ENCODE measurements at regions not wholly inside any gene's neighbourhood (a gene's known extent, or its start where the extent isn't known, plus 50 kb on each side); places are given as distances from the start of the nearest gene placed in this dataset.

- H3K9me3 ChIP-seq (replicated peaks), result peaks cover 34% of the 10 kb centered on the region
- TF ChIP-seq CTCF (IDR thresholded peaks at IDR 0.05; ENCODE audit: borderline replicate concordance), result no peak
- intact Hi-C loops (cut with micrococcal nuclease), result no loop called here
- no peaks in the 10 kb centered on the region for H3K36me3 ChIP-seq
- DNase-seq, result no peak
- no peak overlapping the region for H3K27ac ChIP-seq (replicated peaks)
- no peaks in the 10 kb centered on the region for H3K27me3 ChIP-seq (ENCODE audit: low read depth)
- no peaks in the 10 kb centered on the region for H3K4me1 ChIP-seq
- no peak overlapping the region for H3K4me3 ChIP-seq
Measured at GRCh38 chr13:31663880-31664585, 75.3 kb upstream of the RXFP2 start.

- no peak for TF ChIP-seq CTCF (IDR thresholded peaks at IDR 0.05; ENCODE audit: borderline replicate concordance)
- no peak for DNase-seq
- Histone ChIP-seq H3K4me1 (no peaks in the 10 kb centered on the region), H3K27ac (replicated peaks) (no peak overlapping the region), H3K36me3 (no peaks in the 10 kb centered on the region), H3K9me3 (replicated peaks) (peaks cover 5% of the 10 kb centered on the region), H3K4me3 (no peak overlapping the region), H3K27me3 (ENCODE audit: low read depth) (peaks cover 6% of the 10 kb centered on the region)
- intact Hi-C loops (cut with micrococcal nuclease), result no loop called here
Measured at GRCh38 chr13:31670831-31671617, 68.3 kb upstream of the RXFP2 start.

GRCh38 chr13:31674051-31674450 is 65.3 kb upstream of the RXFP2 start:
- no peak for TF ChIP-seq CTCF (IDR thresholded peaks at IDR 0.05; ENCODE audit: borderline replicate concordance)
- Histone ChIP-seq H3K4me3 (no peak overlapping the region), H3K27ac (replicated peaks) (no peak overlapping the region), H3K4me1 (no peaks in the 10 kb centered on the region), H3K9me3 (replicated peaks) (no peaks in the 10 kb centered on the region), H3K36me3 (no peaks in the 10 kb centered on the region), H3K27me3 (ENCODE audit: low read depth) (peaks cover 6% of the 10 kb centered on the region)
- DNase-seq, result no peak
- intact Hi-C loops (cut with micrococcal nuclease), result no loop called here

- Histone ChIP-seq H3K27ac (replicated peaks) (no peak overlapping the region), H3K9me3 (replicated peaks) (no peaks in the 10 kb centered on the region), H3K4me1 (no peaks in the 10 kb centered on the region), H3K36me3 (no peaks in the 10 kb centered on the region), H3K27me3 (ENCODE audit: low read depth) (peaks cover 6% of the 10 kb centered on the region), H3K4me3 (no peak overlapping the region)
- DNase-seq, result no peak
- TF ChIP-seq CTCF (IDR thresholded peaks at IDR 0.05; ENCODE audit: borderline replicate concordance), result no peak
- intact Hi-C loops (cut with micrococcal nuclease), result no loop called here
Measured at GRCh38 chr13:31675440-31675953, 63.8 kb upstream of the RXFP2 start.

- intact Hi-C loops (cut with micrococcal nuclease), result no loop called here
- TF ChIP-seq CTCF (IDR thresholded peaks at IDR 0.05; ENCODE audit: borderline replicate concordance), result no peak
Measured at GRCh38 chr13:31681133-31681532, 58.2 kb upstream of the RXFP2 start.

More at GRCh38 chr13:31681133-31681532, 58.2 kb upstream of the RXFP2 start:
- H3K9me3 ChIP-seq (replicated peaks), result peaks cover 19% of the 10 kb centered on the region
- H3K4me1 ChIP-seq, result no peaks in the 10 kb centered on the region
- DNase-seq, result no peak
- H3K36me3 ChIP-seq, result no peaks in the 10 kb centered on the region
- H3K4me3 ChIP-seq, result no peak overlapping the region
- no peak overlapping the region for H3K27ac ChIP-seq (replicated peaks)
- no peaks in the 10 kb centered on the region for H3K27me3 ChIP-seq (ENCODE audit: low read depth)

Data from left ventricle myocardium inferior (tissue), 1 donor.